Left colon (tissue), 2 donors: ENCODE measurements at regions not wholly inside any gene's neighbourhood (a gene's known extent, or its start where the extent isn't known, plus 50 kb on each side); places are given as distances from the start of the nearest gene placed in this dataset.
"Not testable (repeated sequence)": the region's sequence is repeated elsewhere in the genome, so short reads cannot be mapped to it uniquely, and the experiment has no call there.

Source experiments
- ATAC-seq: fragments of 200-7000 bp; cut with Tn5 transposase; one replicate; pipeline ENCODE4 v1.9.1; 2020; ENCODE audit warnings: mild to moderate bottlenecking, moderate library complexity
- DNase-seq, 2 donors: peaks; one replicate each; pipeline ENCODE4 v3.0.0-alpha.2; 2020
- intact Hi-C, 2 donors: fragments of 100-400 bp; cut with DNase I in 1 of 2; cut with micrococcal nuclease in 1 of 2; formaldehyde crosslinking; loops; one replicate each; pipeline versions ENCODE4 v1.11.2 to v1.14.0; 2022; cut with DNase I, micrococcal nuclease
- donor health status: DM: no; HTN: no; CAD: no.
- donor health status: DM: yes; HTN: yes; CAD: no.

GRCh38 chr4:36568575-36568974 is 287.2 kb downstream of the DTHD1 start:
- no peak for ATAC-seq
- no peak for DNase-seq
- intact Hi-C loops, result no loop called here

- intact Hi-C loops, result no loop called here
These were observed 292.0 kb downstream of the DTHD1 start for GRCh38 chr4:36573441-36573840.

GRCh38 chr4:36574816-36575215 is 293.4 kb downstream of the DTHD1 start:
- intact Hi-C loops, result no loop called here
- ATAC-seq (no peak), DNase-seq (no peak)

More at GRCh38 chr4:36573441-36573840, 292.0 kb downstream of the DTHD1 start:
- no peak for ATAC-seq
- no peak for DNase-seq

DNA sequence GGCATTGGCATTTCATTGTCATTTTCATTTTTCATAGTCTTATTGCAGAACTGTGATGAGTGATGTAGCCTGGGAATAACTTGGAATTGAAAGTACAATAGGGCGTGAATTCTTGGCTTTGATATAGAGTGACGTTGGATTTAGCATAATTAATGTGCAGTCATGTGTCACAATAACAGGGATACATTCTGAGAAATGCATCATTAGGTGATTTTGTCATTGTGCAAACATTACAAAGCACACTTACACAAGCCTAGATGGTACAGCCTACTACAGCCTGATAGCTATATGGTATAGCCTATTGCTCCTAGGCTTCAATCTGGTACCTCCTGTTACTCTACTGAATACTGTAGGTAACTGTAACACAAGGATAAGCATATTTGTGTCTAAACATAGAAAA is 300.8 kb downstream of the DTHD1 start:
- DNase-seq (no peak), ATAC-seq (no peak)
- intact Hi-C loops, result no loop called here

- DNase-seq (no peak), ATAC-seq (no peak)
- intact Hi-C loops, result no loop called here
These were observed 306.6 kb downstream of the DTHD1 start for GRCh38 chr4:36587909-36588472.

- ATAC-seq (no peak), DNase-seq (no peak)
- intact Hi-C loops, result no loop called here
These were observed 308.9 kb downstream of the DTHD1 start for GRCh38 chr4:36590343-36590742.

- ATAC-seq (no peak), DNase-seq (no peak)
- intact Hi-C loops, result no loop called here
These were observed 320.6 kb downstream of the DTHD1 start for GRCh38 chr4:36601864-36602495.

DNA sequence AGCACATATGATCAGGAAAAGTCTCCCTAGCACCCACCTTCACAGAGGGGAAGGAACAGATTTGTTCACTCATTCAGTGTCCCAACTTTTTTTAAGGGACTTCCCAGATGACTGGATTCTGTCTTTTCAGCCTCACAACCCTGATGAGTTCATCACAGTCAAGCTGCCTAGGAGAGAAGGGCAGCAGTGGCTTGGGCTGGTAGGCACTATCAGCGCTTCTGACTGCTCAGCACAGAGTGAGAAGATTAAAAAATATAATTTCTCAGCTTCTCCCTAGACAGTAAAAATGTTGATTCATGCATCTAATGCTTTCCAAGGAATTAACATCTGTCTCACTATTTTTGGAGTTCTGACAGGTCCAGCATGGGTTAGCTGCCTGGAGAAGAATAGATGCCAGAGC is 328.2 kb downstream of the DTHD1 start:
- DNase-seq (no peak), ATAC-seq (no peak)
- intact Hi-C loops, result no loop called here

- intact Hi-C loops, result no loop called here
- ATAC-seq, result no peak
- DNase-seq, result no peak
These were observed 329.2 kb downstream of the DTHD1 start for GRCh38 chr4:36610628-36611027.

GRCh38 chr4:36613142-36613541 is 331.7 kb downstream of the DTHD1 start:
- ATAC-seq, DNase-seq, intact Hi-C loops: not testable (repeated sequence)

- no peak for ATAC-seq
- no peak for DNase-seq
- intact Hi-C loops, result no loop called here
These were observed 332.6 kb downstream of the DTHD1 start for GRCh38 chr4:36614011-36614410.

GRCh38 chr4:36618102-36618501 is 336.7 kb downstream of the DTHD1 start:
- DNase-seq (no peak), ATAC-seq (no peak)

GRCh38 chr4:36624030-36624429 is 342.6 kb downstream of the DTHD1 start:
- ATAC-seq (no peak), DNase-seq (no peak)
- intact Hi-C loops, result no loop called here

More at GRCh38 chr4:36618102-36618501, 336.7 kb downstream of the DTHD1 start:
- intact Hi-C loops, result no loop called here

- no peak for DNase-seq
- ATAC-seq, result no peak
- intact Hi-C loops, result no loop called here
These were observed 356.9 kb downstream of the DTHD1 start for GRCh38 chr4:36638273-36638811.

- intact Hi-C loops, result no loop called here
- DNase-seq, result no peak
- ATAC-seq, result no peak
These were observed 359.5 kb downstream of the DTHD1 start for GRCh38 chr4:36640876-36641275.

DNA sequence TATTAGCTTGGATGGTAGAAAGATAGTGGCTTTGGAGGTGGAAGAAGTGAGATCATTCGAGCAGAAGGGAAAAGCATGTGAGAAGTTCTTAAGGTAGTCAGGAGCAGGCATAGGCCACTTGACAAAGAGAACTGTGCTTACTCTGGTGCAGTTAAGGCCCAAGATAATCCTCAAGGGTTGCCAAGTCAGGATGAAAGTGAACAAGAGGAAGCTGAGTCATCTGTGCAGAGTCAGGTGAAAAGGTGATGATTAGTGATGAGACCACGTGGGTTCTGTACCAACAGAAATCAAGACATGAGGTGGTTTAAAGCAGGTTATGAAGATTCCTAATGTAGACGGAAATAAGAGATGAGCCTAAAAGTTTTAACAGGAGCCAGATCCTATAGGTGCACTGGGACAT is 369.8 kb downstream of the DTHD1 start:
- ATAC-seq (no peak), DNase-seq (no peak)
- intact Hi-C loops, result no loop called here

GRCh38 chr4:36652857-36653256 is 371.4 kb downstream of the DTHD1 start:
- DNase-seq, result no peak
- ATAC-seq, result no peak
- intact Hi-C loops, result no loop called here

- ATAC-seq, result no peak
- no peak for DNase-seq
- intact Hi-C loops, result no loop called here
These were observed 384.6 kb downstream of the DTHD1 start for GRCh38 chr4:36665985-36666527.

DNA sequence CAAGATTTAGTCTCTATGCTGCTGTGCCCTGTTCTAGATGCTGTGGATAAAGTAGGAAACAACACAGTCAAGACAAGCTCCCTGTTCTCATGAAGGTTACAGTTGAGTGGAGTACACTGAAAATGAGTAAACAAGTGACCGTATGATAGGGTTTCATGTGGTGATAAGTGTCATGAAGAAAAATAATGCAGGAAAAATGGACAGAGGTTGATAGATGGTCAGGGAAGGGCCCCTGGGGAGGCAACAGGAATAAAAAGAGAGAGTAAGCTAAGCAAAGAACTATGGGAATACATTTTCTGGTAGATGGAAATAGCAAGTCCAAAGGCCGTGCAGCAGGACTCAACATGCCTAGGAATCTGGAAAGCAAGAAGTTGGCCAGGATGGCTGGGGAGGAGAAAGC is 394.0 kb downstream of the DTHD1 start:
- no peak for DNase-seq
- intact Hi-C loops, result no loop called here
- no peak for ATAC-seq
